Activated CD4-positive, alpha-beta T cell treated with anti-CD3 and anti-CD28 coated beads, Interleukin-2, amount 10 ng/mL, durations not matched to agents 24 days and 14 days (primary cell): ENCODE measurements at regions not wholly inside any gene's neighbourhood (a gene's known extent, or its start where the extent isn't known, plus 50 kb on each side); places are given as distances from the start of the nearest gene placed in this dataset.

ENCODE experiments used
- DNase-seq: peaks from one replicate; pipeline ENCODE4 v3.0.0; 2022
- H3K27ac Mint-ChIP-seq: one replicate; pipeline ENCODE4 v1.8.0; 2022; ENCODE audit warnings: mild to moderate bottlenecking, mixed read lengths
- H3K27me3 Mint-ChIP-seq: one replicate; pipeline ENCODE4 v1.8.0; 2022; ENCODE audit warnings: mixed read lengths
- H3K36me3 Mint-ChIP-seq: one replicate; pipeline ENCODE4 v1.8.0; 2022; ENCODE audit warnings: low read depth, mild to moderate bottlenecking, mixed read lengths
- H3K4me1 Mint-ChIP-seq: one replicate; pipeline ENCODE4 v1.8.0; 2021; ENCODE audit warnings: mixed read lengths
- H3K4me3 Mint-ChIP-seq: one replicate; pipeline ENCODE4 v1.8.0; 2022; ENCODE audit warnings: mild to moderate bottlenecking, moderate library complexity, mixed read lengths
- H3K9me3 Mint-ChIP-seq: one replicate; pipeline ENCODE4 v1.8.0; 2021; ENCODE audit warnings: mixed read lengths
- intact Hi-C: fragments of 100-400 bp; cut with micrococcal nuclease; formaldehyde crosslinking; loops from one replicate; pipeline ENCODE4 v1.15.1; 2023

DNA sequence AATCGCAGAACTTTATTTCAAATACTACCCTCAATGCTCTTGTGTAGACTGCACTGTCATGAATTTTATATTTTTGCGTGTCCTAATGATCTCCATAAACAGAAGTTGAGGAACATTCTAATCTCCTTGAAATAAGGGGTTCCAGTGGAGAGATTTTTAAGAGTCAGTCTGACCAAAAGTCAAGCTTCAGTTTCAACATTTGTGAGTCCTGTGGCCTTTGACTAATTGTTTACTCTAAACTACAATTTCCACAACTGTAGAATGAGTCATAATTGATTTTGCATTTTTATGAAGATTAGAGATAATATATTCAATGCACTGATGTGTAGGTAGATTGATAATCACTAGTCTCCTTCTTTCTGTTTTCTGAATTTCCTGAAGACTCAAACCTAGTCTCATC, 720.3 kb upstream of the ID2 start:
- Mint-ChIP-seq H3K9me3 (no peaks in the 10 kb centered on the region), H3K27ac (no peak overlapping the region), H3K4me1 (peaks cover 8% of the 10 kb centered on the region), H3K27me3 (no peaks in the 10 kb centered on the region), H3K4me3 (no peak overlapping the region), H3K36me3 (no peaks in the 10 kb centered on the region)
- no peak for DNase-seq
- intact Hi-C loops, result no loop called here

DNA sequence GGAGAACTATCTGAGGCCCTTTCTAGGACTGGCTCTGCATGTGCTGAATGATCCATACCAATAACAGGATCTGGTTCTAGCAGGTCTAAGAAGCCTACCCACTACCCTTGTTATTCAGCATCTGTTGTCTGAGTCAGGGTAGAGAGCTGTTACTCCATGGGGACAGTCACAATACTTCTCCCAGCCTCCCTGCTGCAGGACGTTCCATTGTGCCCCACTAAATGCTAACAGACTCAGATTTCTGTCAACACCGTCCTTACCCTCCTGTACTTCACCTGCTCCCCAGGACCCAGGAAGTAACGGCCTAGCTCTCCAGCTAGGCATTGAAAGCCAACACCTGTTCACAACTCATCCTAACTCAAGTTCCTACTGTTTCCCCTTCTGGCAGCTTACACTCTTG, 719.7 kb upstream of the ID2 start:
- no peaks in the 10 kb centered on the region for H3K9me3 Mint-ChIP-seq
- no peaks in the 10 kb centered on the region for H3K36me3 Mint-ChIP-seq
- intact Hi-C loops, result loop anchor here (1.0 kb wide), 1 partner anchor 18 kb away; no protein-coding TSS in a partner anchor
- no peaks in the 10 kb centered on the region for H3K27me3 Mint-ChIP-seq
- H3K4me1 Mint-ChIP-seq, result peaks cover 8% of the 10 kb centered on the region
- no peak for DNase-seq
- H3K4me3 Mint-ChIP-seq, result no peak overlapping the region
- H3K27ac Mint-ChIP-seq, result peak overlapping the region; percentile 17

DNA sequence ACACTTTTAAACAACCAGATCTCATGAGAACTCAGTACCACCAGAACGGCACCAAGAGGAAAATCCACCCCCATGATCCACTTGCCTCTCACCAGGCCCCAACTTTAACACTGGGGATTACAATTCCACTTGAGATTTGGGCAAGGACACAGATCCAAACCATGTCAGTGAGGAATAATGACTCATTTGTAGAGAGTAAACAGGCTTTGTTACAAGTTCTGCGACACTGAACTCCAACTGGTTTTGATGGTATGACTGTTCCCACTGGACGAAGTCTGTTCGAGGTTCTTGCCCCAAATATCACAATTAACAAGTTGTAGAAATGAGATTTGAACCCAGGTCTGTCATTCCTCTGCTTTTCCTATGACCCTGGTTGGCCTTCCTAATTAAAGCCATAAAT, 718.1 kb upstream of the ID2 start:
- no peaks in the 10 kb centered on the region for H3K36me3 Mint-ChIP-seq
- H3K4me3 Mint-ChIP-seq, result no peak overlapping the region
- intact Hi-C loops, result no loop called here
- peaks cover 8% of the 10 kb centered on the region for H3K4me1 Mint-ChIP-seq
- H3K27ac Mint-ChIP-seq, result no peak overlapping the region
- H3K9me3 Mint-ChIP-seq, result no peaks in the 10 kb centered on the region
- no peaks in the 10 kb centered on the region for H3K27me3 Mint-ChIP-seq
- no peak for DNase-seq

DNA sequence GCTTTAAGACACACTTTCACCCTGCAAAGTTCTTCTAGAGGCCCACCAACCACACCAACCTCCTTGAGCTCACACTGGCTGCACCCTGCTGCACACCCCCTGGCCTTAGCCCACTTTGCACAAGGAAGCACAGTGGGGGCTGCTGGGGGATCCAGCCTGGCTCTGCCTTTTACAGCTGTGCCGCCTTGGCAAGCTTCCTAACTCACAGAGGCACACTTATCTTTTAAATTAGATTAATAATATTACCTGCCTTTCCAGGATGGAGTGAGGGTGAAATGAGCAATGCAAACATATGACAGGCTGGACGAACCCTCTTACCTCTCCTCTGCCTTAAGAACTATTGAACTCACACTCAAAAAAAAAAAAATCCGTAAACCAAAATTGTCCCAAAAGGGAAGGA, 715.8 kb upstream of the ID2 start:
- Mint-ChIP-seq H3K4me3 (no peak overlapping the region), H3K36me3 (no peaks in the 10 kb centered on the region), H3K27ac (no peak overlapping the region), H3K27me3 (no peaks in the 10 kb centered on the region), H3K9me3 (no peaks in the 10 kb centered on the region), H3K4me1 (peaks cover 8% of the 10 kb centered on the region)
- no peak for DNase-seq
- intact Hi-C loops, result no loop called here

DNA sequence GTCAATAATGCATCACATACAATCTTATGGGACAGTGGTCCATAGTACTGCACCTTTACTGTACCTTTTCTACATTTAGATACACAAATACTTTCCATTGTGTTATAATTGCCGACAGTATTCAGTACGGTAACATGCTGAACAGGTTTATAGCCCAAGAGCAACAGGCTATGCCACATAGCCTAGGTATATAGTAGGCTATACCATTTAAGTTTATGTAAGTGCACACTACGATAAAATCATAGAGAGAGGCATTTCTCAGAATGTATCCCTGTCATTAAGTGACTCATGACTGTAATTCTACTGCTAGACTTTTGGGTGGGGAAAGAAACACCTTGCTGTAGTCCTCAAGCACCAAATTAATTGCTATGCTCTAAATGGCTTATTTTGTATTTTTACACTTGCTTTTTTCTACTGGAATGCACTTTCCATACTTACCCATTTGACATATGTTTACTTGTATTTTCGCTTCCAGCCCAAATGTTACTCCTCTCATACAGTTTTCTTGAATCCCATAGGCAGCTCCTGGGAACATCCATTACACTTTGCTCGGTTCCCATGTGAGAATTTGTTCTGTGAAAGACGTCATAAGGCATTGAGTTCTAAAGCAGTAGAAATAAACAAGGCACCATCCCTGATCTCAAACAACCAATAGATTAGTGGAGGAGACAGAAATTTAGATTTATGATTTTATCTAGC, 714.0 kb upstream of the ID2 start:
- H3K4me3 Mint-ChIP-seq, result no peak overlapping the region
- H3K4me1 Mint-ChIP-seq, result no peaks in the 10 kb centered on the region
- H3K27me3 Mint-ChIP-seq, result no peaks in the 10 kb centered on the region
- no peaks in the 10 kb centered on the region for H3K36me3 Mint-ChIP-seq
- no peak overlapping the region for H3K27ac Mint-ChIP-seq
- no peaks in the 10 kb centered on the region for H3K9me3 Mint-ChIP-seq
- no peak for DNase-seq
- intact Hi-C loops, result no loop called here

DNA sequence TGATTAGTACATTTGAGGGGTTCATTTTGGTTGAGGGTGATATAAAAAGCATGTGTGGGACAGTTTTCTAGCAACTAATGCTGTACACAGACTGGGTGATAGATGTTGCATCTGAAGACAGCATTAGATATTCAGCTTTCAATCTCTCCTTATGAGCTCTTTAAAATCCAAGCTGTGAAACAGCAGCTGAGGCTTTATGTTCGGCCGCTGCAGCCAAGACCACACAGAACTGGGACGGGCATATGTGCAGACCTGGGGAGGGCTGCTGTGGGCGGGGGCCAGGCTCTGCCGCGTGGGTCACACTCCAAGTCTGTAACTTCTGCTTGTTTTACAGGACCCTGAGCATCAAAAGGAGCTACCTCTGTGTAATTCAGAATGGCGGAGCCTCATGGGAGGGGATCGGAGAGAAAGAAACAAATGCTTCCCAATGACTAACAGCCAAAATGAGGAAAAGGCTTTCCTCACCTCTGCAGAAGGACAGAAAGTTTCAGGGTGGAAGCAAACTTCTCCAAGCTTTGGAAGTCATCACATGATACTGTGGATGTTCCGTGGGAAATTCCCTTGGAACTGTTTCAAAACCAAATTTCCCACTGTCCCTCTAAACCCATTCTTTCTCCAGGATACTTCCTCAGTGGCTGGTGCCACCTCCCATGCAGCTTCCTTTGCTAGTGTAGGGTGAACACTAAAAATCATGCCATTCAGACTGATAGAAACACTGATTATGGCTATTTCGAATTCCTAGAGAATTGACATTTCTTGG, 711.9 kb upstream of the ID2 start:
- Mint-ChIP-seq H3K27ac (no peak overlapping the region), H3K4me3 (no peak overlapping the region), H3K9me3 (no peaks in the 10 kb centered on the region), H3K27me3 (peaks cover 2% of the 10 kb centered on the region), H3K4me1 (no peaks in the 10 kb centered on the region), H3K36me3 (no peaks in the 10 kb centered on the region)
- intact Hi-C loops, result no loop called here
- no peak for DNase-seq

DNA sequence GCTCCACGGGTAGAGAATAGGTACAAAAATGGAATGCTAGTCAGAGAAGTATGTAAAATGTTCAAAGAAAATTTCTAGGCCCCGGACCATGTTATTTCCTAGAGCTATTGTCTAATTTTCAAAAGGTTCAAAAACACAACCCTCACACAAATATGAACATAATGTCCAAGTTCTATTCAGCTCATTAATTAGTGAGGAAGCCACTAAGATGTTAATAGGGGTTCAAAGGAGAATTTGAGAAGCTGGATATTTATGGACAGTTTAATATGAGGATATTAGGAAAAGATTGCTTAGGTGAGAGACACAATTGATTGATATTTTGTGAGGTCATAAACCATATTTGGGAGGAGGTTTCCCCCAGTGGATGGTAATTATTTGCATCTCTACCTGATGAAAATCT, 710.6 kb upstream of the ID2 start:
- intact Hi-C loops, result no loop called here
- Mint-ChIP-seq H3K4me3 (no peak overlapping the region), H3K27me3 (peaks cover 4% of the 10 kb centered on the region), H3K36me3 (no peaks in the 10 kb centered on the region), H3K9me3 (no peaks in the 10 kb centered on the region), H3K27ac (no peak overlapping the region), H3K4me1 (no peaks in the 10 kb centered on the region)
- no peak for DNase-seq

DNA sequence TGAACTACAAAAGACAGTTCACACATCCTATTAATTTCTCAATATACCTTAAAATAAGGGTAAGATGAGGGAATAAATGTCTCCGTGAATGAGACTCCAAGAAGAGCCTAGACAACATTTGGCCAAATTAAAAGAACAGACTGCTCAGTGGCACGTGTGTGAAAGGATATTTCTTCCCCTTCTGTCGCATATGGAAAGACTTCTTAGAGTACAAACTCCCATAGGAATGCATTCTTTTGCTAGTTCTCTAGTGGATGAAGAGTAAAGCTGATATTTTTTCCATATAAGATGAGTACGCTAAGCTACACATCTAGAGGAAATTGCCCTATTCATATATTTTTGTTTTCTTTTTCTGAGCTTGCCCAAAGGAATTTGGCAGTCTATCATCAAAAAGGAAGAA, 710.0 kb upstream of the ID2 start:
- H3K4me1 Mint-ChIP-seq, result no peaks in the 10 kb centered on the region
- intact Hi-C loops, result no loop called here
- H3K27me3 Mint-ChIP-seq, result peaks cover 4% of the 10 kb centered on the region
- no peak overlapping the region for H3K27ac Mint-ChIP-seq
- no peak for DNase-seq
- H3K9me3 Mint-ChIP-seq, result no peaks in the 10 kb centered on the region
- H3K4me3 Mint-ChIP-seq, result no peak overlapping the region
- H3K36me3 Mint-ChIP-seq, result no peaks in the 10 kb centered on the region

DNA sequence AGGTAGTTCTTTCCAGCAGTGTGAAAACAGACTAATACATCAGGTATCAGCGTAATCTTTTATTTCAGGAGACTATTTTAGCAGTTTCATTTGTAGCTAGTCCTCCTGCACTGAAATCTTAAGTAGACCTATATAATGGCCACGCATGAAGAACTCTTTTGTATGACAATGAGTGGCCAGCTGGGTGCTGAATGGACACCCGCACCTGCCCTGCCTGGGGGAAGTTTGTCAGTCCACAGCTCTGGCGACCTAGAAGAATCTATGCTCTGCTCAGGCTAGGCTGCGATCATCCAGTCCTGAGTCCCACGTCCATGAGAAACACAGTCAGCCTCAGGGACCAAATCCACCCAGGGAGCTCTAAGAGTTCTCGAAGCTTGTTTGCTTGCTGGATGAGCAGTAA, 709.2 kb upstream of the ID2 start:
- H3K27ac Mint-ChIP-seq, result no peak overlapping the region
- intact Hi-C loops, result no loop called here
- H3K27me3 Mint-ChIP-seq, result peaks cover 4% of the 10 kb centered on the region
- no peaks in the 10 kb centered on the region for H3K9me3 Mint-ChIP-seq
- H3K4me1 Mint-ChIP-seq, result peaks cover 1% of the 10 kb centered on the region
- no peak for DNase-seq
- no peak overlapping the region for H3K4me3 Mint-ChIP-seq
- no peaks in the 10 kb centered on the region for H3K36me3 Mint-ChIP-seq

DNA sequence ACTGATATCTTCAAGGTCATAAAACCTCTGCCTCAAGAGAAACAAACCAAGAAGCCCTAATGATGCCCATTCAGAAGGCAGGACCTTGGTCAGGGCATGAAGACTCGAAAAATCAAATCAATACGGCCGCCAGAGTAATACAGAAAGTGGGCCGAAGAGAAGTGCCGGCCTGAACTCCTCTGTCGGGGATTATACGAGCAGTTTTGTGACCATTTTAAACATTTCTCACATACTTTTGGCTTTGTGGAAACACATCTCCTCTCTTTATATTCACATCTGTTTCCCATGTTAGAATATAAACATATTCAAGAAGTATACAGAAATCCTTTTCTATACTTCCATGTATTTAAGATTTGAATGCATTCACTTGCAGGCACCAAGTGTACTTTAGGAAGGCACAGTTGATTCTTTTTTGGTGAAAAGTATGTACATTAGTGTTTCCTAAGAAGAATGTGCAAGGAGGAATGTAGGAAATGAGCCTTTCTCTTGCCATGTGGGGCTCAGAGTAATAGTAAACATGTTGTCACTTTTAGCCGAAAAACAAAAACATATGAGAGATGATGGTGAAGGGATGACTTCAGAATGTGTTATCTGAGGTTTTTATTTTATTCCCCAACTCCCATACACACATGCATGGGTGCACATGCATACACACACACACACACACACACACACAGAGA, 707.9 kb upstream of the ID2 start:
- H3K27ac Mint-ChIP-seq, result no peak overlapping the region
- no peak for DNase-seq
- peaks cover 6% of the 10 kb centered on the region for H3K4me1 Mint-ChIP-seq
- peaks cover 4% of the 10 kb centered on the region for H3K27me3 Mint-ChIP-seq
- no peaks in the 10 kb centered on the region for H3K36me3 Mint-ChIP-seq
- intact Hi-C loops, result no loop called here
- H3K4me3 Mint-ChIP-seq, result no peak overlapping the region
- no peaks in the 10 kb centered on the region for H3K9me3 Mint-ChIP-seq

DNA sequence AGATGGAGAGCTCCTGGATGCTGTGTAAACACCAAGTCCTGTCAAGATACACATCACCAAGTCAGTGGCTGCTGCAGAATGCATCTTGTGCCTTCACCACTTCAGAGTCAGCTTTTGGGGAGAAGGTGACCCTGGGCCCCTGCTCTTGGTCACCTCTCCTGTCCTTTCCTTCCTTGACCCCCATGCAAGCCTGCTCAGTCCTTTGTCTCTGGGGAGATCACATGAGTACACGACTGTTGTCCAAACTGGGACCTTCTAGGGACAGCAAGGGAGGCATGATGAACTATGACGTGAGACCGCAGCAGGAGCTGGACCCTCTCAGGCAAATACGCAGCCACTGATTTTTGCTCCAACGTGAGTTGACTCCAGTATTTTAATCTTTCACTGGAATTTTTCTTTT, 706.9 kb upstream of the ID2 start:
- no peak overlapping the region for H3K27ac Mint-ChIP-seq

DNA sequence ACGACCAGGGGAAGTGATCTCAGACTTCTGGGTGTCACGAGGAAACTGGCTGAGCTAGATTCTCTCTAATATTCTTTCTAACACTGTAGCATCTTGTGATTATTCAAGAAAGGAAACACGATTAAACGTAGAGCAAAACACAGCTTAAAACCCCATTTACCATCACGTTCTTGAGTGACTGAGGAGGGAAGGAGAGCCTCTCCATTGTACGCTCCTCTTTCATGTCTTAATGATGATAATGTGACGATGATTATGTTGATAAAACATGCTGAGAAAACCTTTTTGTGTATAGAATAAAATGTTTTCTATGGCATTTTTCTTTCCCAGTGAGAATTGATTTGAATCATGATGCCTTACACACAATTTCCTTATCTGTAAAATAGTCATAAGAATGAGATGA, 705.6 kb upstream of the ID2 start:
- intact Hi-C loops, result no loop called here
- H3K9me3 Mint-ChIP-seq, result no peaks in the 10 kb centered on the region
- no peak for DNase-seq
- H3K27me3 Mint-ChIP-seq, result peaks cover 4% of the 10 kb centered on the region
- H3K27ac Mint-ChIP-seq, result no peak overlapping the region
- no peaks in the 10 kb centered on the region for H3K36me3 Mint-ChIP-seq
- H3K4me3 Mint-ChIP-seq, result no peak overlapping the region
- H3K4me1 Mint-ChIP-seq, result peaks cover 6% of the 10 kb centered on the region

More for the DNA sequence above, 706.9 kb upstream of the ID2 start:
- H3K27me3 Mint-ChIP-seq, result peaks cover 4% of the 10 kb centered on the region
- no peaks in the 10 kb centered on the region for H3K9me3 Mint-ChIP-seq
- intact Hi-C loops, result no loop called here
- peaks cover 6% of the 10 kb centered on the region for H3K4me1 Mint-ChIP-seq
- H3K36me3 Mint-ChIP-seq, result no peaks in the 10 kb centered on the region
- H3K4me3 Mint-ChIP-seq, result no peak overlapping the region
- DNase-seq, result no peak

DNA sequence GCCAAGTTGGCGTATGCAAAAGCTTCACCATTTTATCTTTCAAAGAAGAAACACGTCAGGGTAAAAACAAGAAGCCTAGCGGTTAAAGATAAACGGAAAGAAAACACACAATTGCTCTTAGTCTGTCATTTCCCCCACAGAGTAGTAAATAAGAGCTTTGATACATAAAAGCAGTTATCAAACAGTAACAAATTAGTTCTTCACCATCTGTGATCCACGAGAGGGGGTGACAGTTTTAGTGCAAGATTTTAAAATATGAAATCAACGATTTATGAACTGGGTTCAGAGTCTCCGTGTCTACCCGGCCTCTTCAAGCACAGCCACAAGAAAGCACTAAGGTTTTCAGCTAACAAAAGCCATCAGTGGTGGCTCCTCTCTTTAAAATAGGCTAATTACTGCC, 703.9 kb upstream of the ID2 start:
- Mint-ChIP-seq H3K4me1 (peaks cover 6% of the 10 kb centered on the region), H3K9me3 (no peaks in the 10 kb centered on the region), H3K27me3 (peaks cover 4% of the 10 kb centered on the region), H3K27ac (peak overlapping the region; percentile 29), H3K36me3 (no peaks in the 10 kb centered on the region), H3K4me3 (no peak overlapping the region)
- intact Hi-C loops, result no loop called here
- DNase-seq, result no peak

DNA sequence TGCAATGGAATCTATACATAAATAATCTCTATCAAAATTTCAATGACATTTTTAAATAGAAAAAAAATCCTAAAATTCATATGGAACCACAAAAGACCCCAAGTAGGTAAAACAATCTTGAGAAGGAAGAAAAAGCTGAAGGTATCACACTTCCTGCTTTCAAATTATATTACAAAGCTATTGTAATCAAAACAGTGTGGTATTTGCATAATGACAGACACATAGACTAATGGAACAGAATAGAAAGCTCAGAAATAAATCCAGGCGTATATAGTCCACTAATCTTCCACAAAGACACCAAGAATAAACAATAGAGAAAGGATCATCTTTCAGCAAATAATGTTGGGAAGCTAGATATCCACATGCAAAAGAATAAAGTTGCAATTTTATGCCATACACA, 699.8 kb upstream of the ID2 start:
- Mint-ChIP-seq H3K9me3 (peaks cover 7% of the 10 kb centered on the region), H3K27ac (no peak overlapping the region), H3K36me3 (peaks cover 2% of the 10 kb centered on the region), H3K4me1 (peaks cover 23% of the 10 kb centered on the region), H3K4me3 (no peak overlapping the region), H3K27me3 (no peaks in the 10 kb centered on the region)
- DNase-seq, result no peak
- intact Hi-C loops, result loop anchor here (5.0 to 10.0 kb wide), 3 partner anchors 425 to 700 kb away; partner anchors contain the start of gene ID2
